Lower leg skin (tissue), 3 donors: ENCODE measurements at regions not wholly inside any gene's neighbourhood (a gene's known extent, or its start where the extent isn't known, plus 50 kb on each side); places are given as distances from the start of the nearest gene placed in this dataset.

Source experiments
- CTCF ChIP-seq, 3 donors: fragments of 450-650 bp; IDR thresholded peaks; one replicate each; pipeline ENCODE4 v1.5.1; 2016; ENCODE audit warnings: antibody characterized with exemption in 3 of 3, mild to moderate bottlenecking in 3 of 3, moderate library complexity in 2 of 3
- POLR2A ChIP-seq, 2 donors: fragments of 450-650 bp; IDR thresholded peaks; one replicate each; pipeline ENCODE4 v1.6.1; 2016 to 2017; ENCODE audit warnings: antibody characterized with exemption in 2 of 2, mild to moderate bottlenecking in 1 of 2, moderate library complexity in 1 of 2

GRCh38 chr4:110860901-110861300 is 238.0 kb upstream of the PITX2 start:
- TF ChIP-seq CTCF (IDR thresholded peaks at IDR 0.05) (no peak), POLR2A (IDR thresholded peaks at IDR 0.05) (no peak)
